K562 (cell line): ENCODE measurements at regions not wholly inside any gene's neighbourhood (a gene's known extent, or its start where the extent isn't known, plus 50 kb on each side); places are given as distances from the start of the nearest gene placed in this dataset.

ENCODE experiments used
- ATAC-seq: fragments of 200-7000 bp; cut with Tn5 transposase; 3 replicates; pipeline ENCODE4 v1.9.1; 2020; ENCODE audit warnings: moderate library complexity
- BruUV-seq: library from RNA; stranded (reverse); fragments of 400-500 nt; replicated peaks from 2 replicates; lab custom pipeline; 2021; lab: Mats Ljungman, UMichigan
- CTCF ChIA-PET: fragments of 300-600 bp; formaldehyde crosslinking; extraction: SDS; loops from one replicate; lab custom pipeline; 2021; ENCODE audit warnings: low intra/inter-chr PET ratio; lab: Yijun Ruan, JAX
- POLR2A ChIA-PET: fragments of 300-600, 350-650 bp; sonication (Branson Sonifier 250); formaldehyde crosslinking; extraction: SDS; loops from one replicate; lab custom pipeline; 2021; ENCODE audit warnings: antibody characterized with exemption, inconsistent platforms; lab: Yijun Ruan, JAX
- DNase-seq, 4 experiments: peaks; one replicate each; pipeline versions ENCODE4 v3.0.0 to v3.0.0-alpha.2; 2011 to 2018; ENCODE audit warnings: low spot score in 3 of 4, mixed read lengths in 3 of 4; ENCODE audit errors: extremely low read depth in 1 of 4
- FAIRE-seq: peaks from 2 replicates; lab custom pipeline; 2011; peaks lifted over from hg19 to GRCh38; lab: Jason Lieb, UNC
- H2AFZ ChIP-seq: 2 replicates; pipeline ENCODE4 v1.6.0; 2011; ENCODE audit warnings: low read depth, low read length, control low read depth, inconsistent platforms
- H3K27ac ChIP-seq: fragments of 200-600 bp; 3 replicates; pipeline ENCODE4 v1.8.0; 2011; ENCODE audit warnings: low read depth, mild to moderate bottlenecking, control low read depth, inconsistent platforms, low read length, moderate library complexity, mixed read lengths; ENCODE audit errors: extremely low read depth
- H3K27me3 ChIP-seq, 2 experiments: fragments of 300-600 bp in 1 of 2; 2 replicates in 1 of 2; 3 replicates in 1 of 2; pipeline versions ENCODE4 v1.6.0 to v1.8.0; 2011; ENCODE audit warnings: inconsistent platforms in 2 of 2, low read length in 2 of 2, mild to moderate bottlenecking in 1 of 2, mixed read lengths in 1 of 2, moderate library complexity in 1 of 2; ENCODE audit not compliant: control insufficient read depth in 2 of 2, insufficient read depth in 2 of 2
- H3K36me3 ChIP-seq: fragments of 300-600 bp; 3 replicates; pipeline ENCODE4 v1.8.0; 2011; ENCODE audit warnings: mild to moderate bottlenecking, low read length, inconsistent platforms; ENCODE audit not compliant: control insufficient read depth, insufficient read depth
- H3K4me1 ChIP-seq, 2 experiments: fragments of 200-600 bp in 1 of 2; replicated peaks in 1 of 2; 2 replicates in 1 of 2; 3 replicates in 1 of 2; pipeline versions ENCODE4 v1.5.1 to v1.8.0; 2011; ENCODE audit warnings: inconsistent platforms in 2 of 2, low read length in 2 of 2, mild to moderate bottlenecking in 1 of 2, mixed read lengths in 1 of 2, moderate library complexity in 1 of 2; ENCODE audit not compliant: control insufficient read depth in 2 of 2, insufficient read depth in 2 of 2
- H3K4me2 ChIP-seq: 2 replicates; pipeline ENCODE4 v1.6.1; 2011; ENCODE audit warnings: low read length, control low read depth, inconsistent platforms, mixed read lengths; ENCODE audit not compliant: insufficient read depth
- H3K4me3 ChIP-seq: fragments of 200-600 bp; sonication (generic), shearing (Covaris generic); 2 replicates; pipeline ENCODE4 v1.5.1; 2016; ENCODE audit warnings: control low read depth, inconsistent platforms
- H3K79me2 ChIP-seq: fragments of 200-600 bp; 3 replicates; pipeline ENCODE4 v1.8.0; 2011; ENCODE audit warnings: low read length, inconsistent platforms; ENCODE audit not compliant: control insufficient read depth, insufficient read depth
- H3K9ac ChIP-seq, 2 experiments: 2 replicates each; pipeline versions ENCODE4 v1.6.0 to v1.6.1; 2011; ENCODE audit warnings: low read depth in 2 of 2, low read length in 2 of 2, control low read depth in 1 of 2, inconsistent platforms in 1 of 2, mild to moderate bottlenecking in 1 of 2, mixed read lengths in 1 of 2; ENCODE audit not compliant: insufficient read depth in 1 of 2
- H3K9me1 ChIP-seq: one replicate; pipeline ENCODE4 v1.6.0; 2011; ENCODE audit warnings: inconsistent platforms, mild to moderate bottlenecking, low read length, moderate library complexity; ENCODE audit not compliant: control insufficient read depth, insufficient read depth
- H3K9me3 ChIP-seq: replicated peaks from 2 replicates; pipeline ENCODE4 v1.5.1; 2011; ENCODE audit warnings: low read depth, low read length, inconsistent platforms; ENCODE audit not compliant: control insufficient read depth, insufficient read depth
- H4K20me1 ChIP-seq: replicated peaks from 2 replicates; pipeline ENCODE4 v1.6.1; 2011; ENCODE audit warnings: low read length, inconsistent platforms, mixed read lengths; ENCODE audit not compliant: control insufficient read depth, insufficient read depth
- ZFP1 ChIP-seq: fragments of 450-650 bp; formaldehyde crosslinking; IDR thresholded peaks from 2 replicates; pipeline ENCODE4 v1.4.0; 2020; ENCODE audit warnings: mild to moderate bottlenecking, mixed read lengths
- in situ Hi-C: fragments of 300-500 bp; cut with MboI; formaldehyde crosslinking; loops from 4 replicates; pipeline ENCODE4 v1.15.0; 2018; ENCODE audit warnings: inconsistent platforms, mixed read lengths
- intact Hi-C: fragments of 100-400 bp; cut with micrococcal nuclease; formaldehyde crosslinking; loops from 2 replicates; pipeline ENCODE4 v1.14.2; 2022
- TF ChIP-seq, protein P1 (sequence below), 3 experiments: fragments of 200-800 bp in 1 of 3; fragments of 250-450 bp in 1 of 3; fragments of 450-650 bp in 1 of 3; sonication (Bioruptor Pico) in 1 of 3; sonication (Bioruptor generic) in 1 of 3; formaldehyde crosslinking in 1 of 3; IDR thresholded peaks; 2 replicates each; pipeline versions ENCODE4 v1.6.1 to v1.8.0; 2016 to 2022; ENCODE audit warnings: mild to moderate bottlenecking in 2 of 3, missing genetic modification characterization in 2 of 3, missing compliant biosample characterization in 1 of 3, moderate library complexity in 1 of 3
- TF ChIP-seq, protein P2 (sequence below): sonication (generic); formaldehyde crosslinking; IDR thresholded peaks from 2 replicates; pipeline ENCODE4 v1.8.0; 2022; ENCODE audit warnings: missing genetic modification reagents, mild to moderate bottlenecking, borderline replicate concordance

DNA sequence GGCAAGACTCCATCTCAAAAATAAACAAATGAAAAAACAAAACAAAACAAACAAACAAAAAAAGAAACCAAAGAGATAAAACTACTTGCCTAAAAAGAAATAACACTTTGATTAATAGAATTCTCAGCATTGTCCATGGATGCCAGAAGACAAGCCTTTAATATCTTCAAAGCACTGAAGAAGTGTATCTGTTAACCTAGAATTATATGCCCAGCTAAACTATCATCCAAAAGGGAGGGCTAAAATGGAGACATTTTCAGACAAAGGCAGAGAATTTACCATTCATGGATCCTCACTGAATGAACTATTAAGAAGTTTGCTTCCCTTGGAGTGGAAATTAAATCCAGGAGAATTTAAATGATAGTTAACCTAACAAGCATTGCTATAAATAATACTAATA is 130.1 kb upstream of the SEC14L1 start:
- H3K4me3 ChIP-seq: no peak overlapping the region
- H3K4me1 ChIP-seq: no peaks in the 10 kb centered on the region
- H3K9ac ChIP-seq: no peak overlapping the region
- no peak overlapping the region for H2AFZ ChIP-seq
- BruUV-seq: no TSS peak
- no peaks in the 10 kb centered on the region for H3K9me1 ChIP-seq
- no peaks in the 10 kb centered on the region for H4K20me1 ChIP-seq
- H3K79me2 ChIP-seq: no peaks in the 10 kb centered on the region
- ChIA-PET POLR2A (interaction anchor here (0.7 kb wide), 1 partner anchor 36 kb away, joined by 3 read pairs; no protein-coding TSS in a partner anchor), CTCF (interaction anchor here (1.1 kb wide), 1 partner anchor 236 kb away, joined by 6 read pairs; no protein-coding TSS in a partner anchor)
- no peaks in the 10 kb centered on the region for H3K36me3 ChIP-seq
- intact Hi-C loops (loop anchor here (2.0 to 10.0 kb wide), 3 partner anchors 54 to 236 kb away; no protein-coding TSS in a partner anchor), in situ Hi-C loops (no loop called here)
- H3K27me3 ChIP-seq: peaks cover 3 to 10% of the 10 kb centered on the region in 2 experiments; a peak in 2 of 5 replicates
- H3K4me2 ChIP-seq: no peak overlapping the region
- FAIRE-seq: no peak
- H3K27ac ChIP-seq: no peak overlapping the region
- DNase-seq: no peak
- ATAC-seq: no peak
- H3K9me3 ChIP-seq: no peaks in the 10 kb centered on the region; the same call in 1 of the 2 replicates
- TF ChIP-seq, protein P1, sequence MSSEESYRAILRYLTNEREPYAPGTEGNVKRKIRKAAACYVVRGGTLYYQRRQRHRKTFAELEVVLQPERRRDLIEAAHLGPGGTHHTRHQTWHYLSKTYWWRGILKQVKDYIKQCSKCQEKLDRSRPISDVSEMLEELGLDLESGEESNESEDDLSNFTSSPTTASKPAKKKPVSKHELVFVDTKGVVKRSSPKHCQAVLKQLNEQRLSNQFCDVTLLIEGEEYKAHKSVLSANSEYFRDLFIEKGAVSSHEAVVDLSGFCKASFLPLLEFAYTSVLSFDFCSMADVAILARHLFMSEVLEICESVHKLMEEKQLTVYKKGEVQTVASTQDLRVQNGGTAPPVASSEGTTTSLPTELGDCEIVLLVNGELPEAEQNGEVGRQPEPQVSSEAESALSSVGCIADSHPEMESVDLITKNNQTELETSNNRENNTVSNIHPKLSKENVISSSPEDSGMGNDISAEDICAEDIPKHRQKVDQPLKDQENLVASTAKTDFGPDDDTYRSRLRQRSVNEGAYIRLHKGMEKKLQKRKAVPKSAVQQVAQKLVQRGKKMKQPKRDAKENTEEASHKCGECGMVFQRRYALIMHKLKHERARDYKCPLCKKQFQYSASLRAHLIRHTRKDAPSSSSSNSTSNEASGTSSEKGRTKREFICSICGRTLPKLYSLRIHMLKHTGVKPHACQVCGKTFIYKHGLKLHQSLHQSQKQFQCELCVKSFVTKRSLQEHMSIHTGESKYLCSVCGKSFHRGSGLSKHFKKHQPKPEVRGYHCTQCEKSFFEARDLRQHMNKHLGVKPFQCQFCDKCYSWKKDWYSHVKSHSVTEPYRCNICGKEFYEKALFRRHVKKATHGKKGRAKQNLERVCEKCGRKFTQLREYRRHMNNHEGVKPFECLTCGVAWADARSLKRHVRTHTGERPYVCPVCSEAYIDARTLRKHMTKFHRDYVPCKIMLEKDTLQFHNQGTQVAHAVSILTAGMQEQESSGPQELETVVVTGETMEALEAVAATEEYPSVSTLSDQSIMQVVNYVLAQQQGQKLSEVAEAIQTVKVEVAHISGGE (CRISPR knock-in tag; IDR thresholded peaks at IDR 0.05): no peak
- TF ChIP-seq, protein P2, sequence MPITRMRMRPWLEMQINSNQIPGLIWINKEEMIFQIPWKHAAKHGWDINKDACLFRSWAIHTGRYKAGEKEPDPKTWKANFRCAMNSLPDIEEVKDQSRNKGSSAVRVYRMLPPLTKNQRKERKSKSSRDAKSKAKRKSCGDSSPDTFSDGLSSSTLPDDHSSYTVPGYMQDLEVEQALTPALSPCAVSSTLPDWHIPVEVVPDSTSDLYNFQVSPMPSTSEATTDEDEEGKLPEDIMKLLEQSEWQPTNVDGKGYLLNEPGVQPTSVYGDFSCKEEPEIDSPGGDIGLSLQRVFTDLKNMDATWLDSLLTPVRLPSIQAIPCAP (CRISPR knock-in tag): no peak
- TF ChIP-seq ZFP1 (CRISPR knock-in tag): peak; percentile 89
